ENCODE measurements at regions not wholly inside any gene's neighbourhood (a gene's known extent, or its start where the extent isn't known, plus 50 kb on each side); places are given as distances from the start of the nearest gene placed in this dataset.

GRCh38 chr20:6956574-6956973 lies 189.1 kb downstream of the BMP2 start:
- no peak overlapping the region for H3K4me3 Mint-ChIP-seq
- ATAC-seq (no peak), DNase-seq (no peak)
- no peaks in the 10 kb centered on the region for H3K36me3 Mint-ChIP-seq (ENCODE audit: low read depth)
- H3K9me3 Mint-ChIP-seq (ENCODE audit: low read depth), result no peaks in the 10 kb centered on the region
- H3K4me1 Mint-ChIP-seq, result no peaks in the 10 kb centered on the region
- intact Hi-C loops (cut with DNase I, micrococcal nuclease), result no loop called here
- CTCF ChIA-PET, result interaction anchor here (0.6 kb wide), 1 partner anchor 170 kb away, joined by 3 read pairs; no protein-coding TSS in a partner anchor
- H3K27me3 Mint-ChIP-seq, result no peaks in the 10 kb centered on the region
- POLR2A ChIA-PET, result interaction anchor here (0.7 kb wide), 1 partner anchor 126 kb away, joined by 3 read pairs; no protein-coding TSS in a partner anchor
- H3K27ac Mint-ChIP-seq, result no peak overlapping the region

GRCh38 chr20:6959900-6960312 lies 192.4 kb downstream of the BMP2 start:
- DNase-seq, result no peak
- Mint-ChIP-seq H3K27me3 (no peaks in the 10 kb centered on the region), H3K36me3 (ENCODE audit: low read depth) (no peaks in the 10 kb centered on the region), H3K27ac (no peak overlapping the region), H3K4me1 (no peaks in the 10 kb centered on the region), H3K9me3 (ENCODE audit: low read depth) (no peaks in the 10 kb centered on the region), H3K4me3 (no peak overlapping the region)
- ATAC-seq, result no peak
- ChIA-PET POLR2A (no interaction called here), CTCF (no interaction called here)
- intact Hi-C loops (cut with DNase I, micrococcal nuclease), result no loop called here

GRCh38 chr20:6966721-6967120 lies 199.2 kb downstream of the BMP2 start:
- Mint-ChIP-seq H3K9me3 (ENCODE audit: low read depth) (peaks cover 9% of the 10 kb centered on the region), H3K36me3 (ENCODE audit: low read depth) (no peaks in the 10 kb centered on the region), H3K27ac (no peak overlapping the region), H3K4me3 (no peak overlapping the region), H3K4me1 (no peaks in the 10 kb centered on the region), H3K27me3 (no peaks in the 10 kb centered on the region)
- CTCF ChIA-PET, result no interaction called here
- DNase-seq (no peak), ATAC-seq (no peak)
- POLR2A ChIA-PET, result interaction anchor here (0.6 kb wide), 1 partner anchor 220 kb away, joined by 8 read pairs; no protein-coding TSS in a partner anchor
- intact Hi-C loops (cut with DNase I, micrococcal nuclease), result no loop called here

- no peak for DNase-seq
- H3K36me3 Mint-ChIP-seq (ENCODE audit: low read depth), result no peaks in the 10 kb centered on the region
- CTCF ChIA-PET, result no interaction called here
- H3K9me3 Mint-ChIP-seq (ENCODE audit: low read depth), result peaks cover 6% of the 10 kb centered on the region
- intact Hi-C loops (cut with DNase I, micrococcal nuclease), result no loop called here
- no peaks in the 10 kb centered on the region for H3K4me1 Mint-ChIP-seq
- H3K4me3 Mint-ChIP-seq, result no peak overlapping the region
- no peaks in the 10 kb centered on the region for H3K27me3 Mint-ChIP-seq
- POLR2A ChIA-PET, result no interaction called here
- no peak overlapping the region for H3K27ac Mint-ChIP-seq
- no peak for ATAC-seq
These were observed 207.4 kb downstream of the BMP2 start for GRCh38 chr20:6974838-6975237.

GRCh38 chr20:6975311-6975710 lies 207.8 kb downstream of the BMP2 start:
- Mint-ChIP-seq H3K4me3 (no peak overlapping the region), H3K27me3 (no peaks in the 10 kb centered on the region), H3K4me1 (no peaks in the 10 kb centered on the region), H3K9me3 (ENCODE audit: low read depth) (peaks cover 6% of the 10 kb centered on the region), H3K27ac (no peak overlapping the region), H3K36me3 (ENCODE audit: low read depth) (no peaks in the 10 kb centered on the region)
- ChIA-PET POLR2A (no interaction called here), CTCF (no interaction called here)
- DNase-seq (no peak), ATAC-seq (no peak)
- intact Hi-C loops (cut with DNase I, micrococcal nuclease), result no loop called here

GRCh38 chr20:6976106-6976900 lies 208.8 kb downstream of the BMP2 start:
- DNase-seq (no peak), ATAC-seq (no peak)

GRCh38 chr20:6979621-6980020 lies 212.1 kb downstream of the BMP2 start:
- CTCF ChIA-PET, result no interaction called here
- ATAC-seq (no peak), DNase-seq (no peak)
- Mint-ChIP-seq H3K9me3 (ENCODE audit: low read depth) (peaks cover 9% of the 10 kb centered on the region), H3K36me3 (ENCODE audit: low read depth) (no peaks in the 10 kb centered on the region), H3K27ac (no peak overlapping the region), H3K27me3 (no peaks in the 10 kb centered on the region), H3K4me3 (no peak overlapping the region), H3K4me1 (no peaks in the 10 kb centered on the region)
- POLR2A ChIA-PET, result no interaction called here
- intact Hi-C loops (cut with DNase I, micrococcal nuclease), result no loop called here

More at GRCh38 chr20:6976106-6976900, 208.8 kb downstream of the BMP2 start:
- intact Hi-C loops (cut with DNase I, micrococcal nuclease), result no loop called here
- Mint-ChIP-seq H3K27ac (no peak overlapping the region), H3K4me3 (no peak overlapping the region), H3K27me3 (no peaks in the 10 kb centered on the region), H3K9me3 (ENCODE audit: low read depth) (peaks cover 6% of the 10 kb centered on the region), H3K4me1 (no peaks in the 10 kb centered on the region), H3K36me3 (ENCODE audit: low read depth) (no peaks in the 10 kb centered on the region)
- ChIA-PET CTCF (no interaction called here), POLR2A (no interaction called here)

- H3K36me3 Mint-ChIP-seq (ENCODE audit: low read depth), result no peaks in the 10 kb centered on the region
- DNase-seq (no peak), ATAC-seq (no peak)
- intact Hi-C loops (cut with DNase I, micrococcal nuclease), result loop anchor here in 1 of 2 experiments (10.0 kb wide), 1 partner anchor 58 kb away; no protein-coding TSS in a partner anchor
- POLR2A ChIA-PET, result no interaction called here
- CTCF ChIA-PET, result interaction anchor here (0.7 kb wide), 3 partner anchors 11 to 44 kb away, joined by 3 read pairs; no protein-coding TSS in a partner anchor
- H3K9me3 Mint-ChIP-seq (ENCODE audit: low read depth), result peaks cover 8% of the 10 kb centered on the region
- no peak overlapping the region for H3K27ac Mint-ChIP-seq
- no peaks in the 10 kb centered on the region for H3K27me3 Mint-ChIP-seq
- H3K4me3 Mint-ChIP-seq, result no peak overlapping the region
- H3K4me1 Mint-ChIP-seq, result no peaks in the 10 kb centered on the region
These were observed 225.5 kb downstream of the BMP2 start for GRCh38 chr20:6993011-6993410.

- no peaks in the 10 kb centered on the region for H3K4me1 Mint-ChIP-seq
- no peak overlapping the region for H3K27ac Mint-ChIP-seq
- intact Hi-C loops (cut with DNase I, micrococcal nuclease), result loop anchor here in 1 of 2 experiments (10.0 kb wide), 1 partner anchor 59 kb away; no protein-coding TSS in a partner anchor
- POLR2A ChIA-PET, result no interaction called here
- H3K4me3 Mint-ChIP-seq, result no peak overlapping the region
- CTCF ChIA-PET, result interaction anchor here (0.7 kb wide), 3 partner anchors 11 to 44 kb away, joined by 3 read pairs; no protein-coding TSS in a partner anchor
- ATAC-seq (no peak), DNase-seq (no peak)
- no peaks in the 10 kb centered on the region for H3K36me3 Mint-ChIP-seq (ENCODE audit: low read depth)
- H3K9me3 Mint-ChIP-seq (ENCODE audit: low read depth), result peaks cover 8% of the 10 kb centered on the region
- no peaks in the 10 kb centered on the region for H3K27me3 Mint-ChIP-seq
These were observed 226.0 kb downstream of the BMP2 start for GRCh38 chr20:6993511-6993910.

- no peak overlapping the region for H3K27ac Mint-ChIP-seq
- DNase-seq (no peak), ATAC-seq (no peak)
- no peaks in the 10 kb centered on the region for H3K27me3 Mint-ChIP-seq
- H3K9me3 Mint-ChIP-seq (ENCODE audit: low read depth), result peaks cover 8% of the 10 kb centered on the region
- no peak overlapping the region for H3K4me3 Mint-ChIP-seq
- no peaks in the 10 kb centered on the region for H3K4me1 Mint-ChIP-seq
- intact Hi-C loops (cut with DNase I, micrococcal nuclease), result loop anchor here in 1 of 2 experiments (10.0 kb wide), 1 partner anchor 60 kb away; no protein-coding TSS in a partner anchor
- H3K36me3 Mint-ChIP-seq (ENCODE audit: low read depth), result no peaks in the 10 kb centered on the region
- ChIA-PET CTCF (no interaction called here), POLR2A (no interaction called here)
These were observed 227.0 kb downstream of the BMP2 start for GRCh38 chr20:6994452-6994851.

- Mint-ChIP-seq H3K4me1 (no peaks in the 10 kb centered on the region), H3K4me3 (no peak overlapping the region), H3K27me3 (no peaks in the 10 kb centered on the region), H3K27ac (no peak overlapping the region), H3K36me3 (ENCODE audit: low read depth) (no peaks in the 10 kb centered on the region), H3K9me3 (ENCODE audit: low read depth) (peaks cover 7% of the 10 kb centered on the region)
- ChIA-PET POLR2A (no interaction called here), CTCF (no interaction called here)
- no peak for DNase-seq
- ATAC-seq, result no peak
- intact Hi-C loops (cut with DNase I, micrococcal nuclease), result loop anchor here in 1 of 2 experiments (10.0 kb wide), 1 partner anchor 64 kb away; no protein-coding TSS in a partner anchor
These were observed 231.4 kb downstream of the BMP2 start for GRCh38 chr20:6998909-6999308.

- no peak for ATAC-seq
These were observed 231.9 kb downstream of the BMP2 start for GRCh38 chr20:6999381-6999780.

More at GRCh38 chr20:6999381-6999780, 231.9 kb downstream of the BMP2 start:
- no peaks in the 10 kb centered on the region for H3K4me1 Mint-ChIP-seq
- no peak overlapping the region for H3K4me3 Mint-ChIP-seq
- H3K9me3 Mint-ChIP-seq (ENCODE audit: low read depth), result peaks cover 7% of the 10 kb centered on the region
- H3K27ac Mint-ChIP-seq, result no peak overlapping the region
- CTCF ChIA-PET, result no interaction called here
- intact Hi-C loops (cut with DNase I, micrococcal nuclease), result loop anchor here in 1 of 2 experiments (10.0 kb wide), 1 partner anchor 65 kb away; no protein-coding TSS in a partner anchor
- DNase-seq, result no peak
- POLR2A ChIA-PET, result no interaction called here
- no peaks in the 10 kb centered on the region for H3K36me3 Mint-ChIP-seq (ENCODE audit: low read depth)
- no peaks in the 10 kb centered on the region for H3K27me3 Mint-ChIP-seq
